B cell (primary cell): ENCODE measurements at regions not wholly inside any gene's neighbourhood (a gene's known extent, or its start where the extent isn't known, plus 50 kb on each side); places are given as distances from the start of the nearest gene placed in this dataset.

Experiments
- ATAC-seq: fragments of 200-7000 bp; cut with Tn5 transposase; one replicate; pipeline ENCODE4 v1.10.0; 2021; ENCODE audit warnings: low read depth, mild to moderate bottlenecking, moderate number of reproducible peaks, moderate library complexity
- CTCF ChIA-PET: fragments of 350-600 bp; sonication (Branson Sonifier 250); formaldehyde crosslinking; loops from one replicate; lab custom pipeline; 2021; ENCODE audit warnings: antibody characterized with exemption, inconsistent platforms; lab: Charles Lee
- POLR2A ChIA-PET: fragments of 350-600 bp; sonication (Branson Sonifier 250); formaldehyde crosslinking; loops from one replicate; lab custom pipeline; 2021; ENCODE audit warnings: antibody characterized with exemption; lab: Charles Lee
- DNase-seq: peaks from one replicate; pipeline ENCODE4 v3.0.0; 2013
- H2AFZ ChIP-seq: 2 replicates; pipeline ENCODE4 v1.6.1; 2012; ENCODE audit warnings: mild to moderate bottlenecking, low read depth, low read length; ENCODE audit not compliant: insufficient read depth, poor library complexity, severe bottlenecking
- H3K27ac ChIP-seq, 2 donors: 1 replicate in 1 of 2; 2 replicates in 1 of 2; pipeline ENCODE4 v1.5.1; 2012 to 2013; ENCODE audit warnings: low read length in 2 of 2, mild to moderate bottlenecking in 2 of 2, moderate library complexity in 1 of 2
- H3K27me3 ChIP-seq, 4 experiments: fragments of 200-600 bp in 1 of 4; sonication (generic) in 1 of 4; replicated peaks in 1 of 4; 1 replicate in 2 of 4; 2 replicates in 2 of 4; pipeline versions ENCODE4 v1.6.1 to v1.7.0; 2013 to 2016; ENCODE audit warnings: low read length in 3 of 4, mild to moderate bottlenecking in 2 of 4, mixed read lengths in 1 of 4, moderate library complexity in 1 of 4; ENCODE audit not compliant: insufficient read depth in 4 of 4, control insufficient read depth in 3 of 4; ENCODE audit errors: control extremely low read depth in 1 of 4
- H3K36me3 ChIP-seq, 2 experiments: replicated peaks in 1 of 2; 1 replicate in 1 of 2; 2 replicates in 1 of 2; pipeline versions ENCODE4 v1.6.1 to v1.7.1; 2013; ENCODE audit warnings: low read length in 1 of 2; ENCODE audit not compliant: insufficient read depth in 2 of 2, control insufficient read depth in 1 of 2; ENCODE audit errors: control extremely low read depth in 1 of 2, extremely low read depth in 1 of 2
- H3K4me1 ChIP-seq, 2 donors: fragments of 200-600 bp in 1 of 2; sonication (generic) in 1 of 2; 1 replicate in 1 of 2; 2 replicates in 1 of 2; pipeline versions ENCODE4 v1.5.1 to v1.6.1; 2013 to 2017; ENCODE audit warnings: low read length in 2 of 2; ENCODE audit not compliant: control insufficient read depth in 2 of 2, insufficient read depth in 2 of 2
- H3K4me2 ChIP-seq: replicated peaks from 2 replicates; pipeline ENCODE3; 2012; ENCODE audit warnings: mild to moderate bottlenecking, low read depth, low read length; ENCODE audit not compliant: poor library complexity, severe bottlenecking
- H3K4me3 ChIP-seq, 5 experiments: fragments of 200-600 bp in 1 of 5; sonication (generic) in 1 of 5; 1 replicate in 3 of 5; 2 replicates in 2 of 5; pipeline versions ENCODE4 v1.5.1 to v1.7.0; 2011 to 2016; ENCODE audit warnings: low read length in 4 of 5, mild to moderate bottlenecking in 4 of 5, low read depth in 2 of 5, control low read depth in 1 of 5, moderate library complexity in 1 of 5; ENCODE audit not compliant: insufficient read depth in 1 of 5; ENCODE audit errors: control extremely low read depth in 1 of 5, extremely low read depth in 1 of 5
- H3K79me2 ChIP-seq: fragments of 200-600 bp; sonication (generic); one replicate; pipeline ENCODE4 v1.6.0; 2016; ENCODE audit warnings: low read length; ENCODE audit not compliant: control insufficient read depth, insufficient read depth
- H3K9ac ChIP-seq: fragments of 200-600 bp; sonication (generic); 2 replicates; pipeline ENCODE4 v1.6.1; 2017; ENCODE audit warnings: mild to moderate bottlenecking, low read length, moderate library complexity
- H3K9me3 ChIP-seq, 3 donors: one replicate each; pipeline versions ENCODE4 v1.6.1 to v1.7.1; 2013; ENCODE audit warnings: low read length in 2 of 3; ENCODE audit not compliant: control insufficient read depth in 2 of 3, insufficient read depth in 1 of 3; ENCODE audit errors: control extremely low read depth in 1 of 3
- H4K20me1 ChIP-seq: 2 replicates; pipeline ENCODE4 v1.6.0; 2012; ENCODE audit warnings: mild to moderate bottlenecking, low read length; ENCODE audit not compliant: insufficient read depth, control insufficient read depth, poor library complexity, severe bottlenecking
- H3K27ac Mint-ChIP-seq: one replicate; pipeline ENCODE4 v1.8.0; 2021; ENCODE audit warnings: mixed read lengths
- H3K27me3 Mint-ChIP-seq: one replicate; pipeline ENCODE4 v1.8.0; 2021; ENCODE audit warnings: mixed read lengths
- H3K4me1 Mint-ChIP-seq: one replicate; pipeline ENCODE4 v1.8.0; 2021; ENCODE audit warnings: mixed read lengths
- H3K4me3 Mint-ChIP-seq: one replicate; pipeline ENCODE4 v1.8.0; 2021; ENCODE audit warnings: mixed read lengths
- H3K9me3 Mint-ChIP-seq: one replicate; pipeline ENCODE4 v1.8.0; 2022; ENCODE audit warnings: mixed read lengths; ENCODE audit not compliant: insufficient read depth
- EZH2 ChIP-seq: IDR thresholded peaks from 2 replicates; pipeline ENCODE4 v1.6.1; 2012; ENCODE audit warnings: borderline replicate concordance, low read depth, mild to moderate bottlenecking, moderate library complexity, low read length; ENCODE audit not compliant: insufficient read depth, poor library complexity, severe bottlenecking
- WGBS: methylation state at CpG from one replicate; pipeline ENCODE4 v1.1.5; 2013; ENCODE audit warnings: missing lambda C conversion rate; ENCODE audit not compliant: insufficient coverage; 5-methylcytosine and 5-hydroxymethylcytosine counted together
- intact Hi-C: fragments of 100-400 bp; cut with micrococcal nuclease; formaldehyde crosslinking; loops from one replicate; pipeline ENCODE4 v1.10.0; 2022
- TF ChIP-seq, protein P1 (sequence below): fragments of 200-600 bp; IDR thresholded peaks from one replicate; pipeline ENCODE4 v1.8.0; 2022; ENCODE audit warnings: antibody characterized with exemption, mild to moderate bottlenecking

DNA sequence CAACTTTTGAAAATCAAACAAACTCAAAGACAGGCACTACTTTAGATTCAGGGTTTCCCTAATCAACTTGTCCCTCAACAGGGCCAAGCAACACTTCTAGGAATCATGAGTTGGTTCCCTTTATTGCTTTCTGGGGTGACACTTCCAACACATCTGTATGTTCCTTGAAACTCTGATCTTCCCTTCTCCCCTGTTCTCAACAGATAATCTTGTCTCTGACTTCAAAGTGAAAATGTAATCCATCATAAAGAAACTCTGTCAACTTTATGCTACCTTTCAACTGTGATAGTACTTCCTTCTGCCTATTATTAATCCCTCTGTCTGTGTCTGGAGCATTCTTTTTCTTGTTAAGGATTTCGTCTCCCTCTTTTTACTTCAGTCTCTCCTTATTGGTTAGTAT lies 250.1 kb upstream of the MEF2C start:
- TF ChIP-seq, protein P1, sequence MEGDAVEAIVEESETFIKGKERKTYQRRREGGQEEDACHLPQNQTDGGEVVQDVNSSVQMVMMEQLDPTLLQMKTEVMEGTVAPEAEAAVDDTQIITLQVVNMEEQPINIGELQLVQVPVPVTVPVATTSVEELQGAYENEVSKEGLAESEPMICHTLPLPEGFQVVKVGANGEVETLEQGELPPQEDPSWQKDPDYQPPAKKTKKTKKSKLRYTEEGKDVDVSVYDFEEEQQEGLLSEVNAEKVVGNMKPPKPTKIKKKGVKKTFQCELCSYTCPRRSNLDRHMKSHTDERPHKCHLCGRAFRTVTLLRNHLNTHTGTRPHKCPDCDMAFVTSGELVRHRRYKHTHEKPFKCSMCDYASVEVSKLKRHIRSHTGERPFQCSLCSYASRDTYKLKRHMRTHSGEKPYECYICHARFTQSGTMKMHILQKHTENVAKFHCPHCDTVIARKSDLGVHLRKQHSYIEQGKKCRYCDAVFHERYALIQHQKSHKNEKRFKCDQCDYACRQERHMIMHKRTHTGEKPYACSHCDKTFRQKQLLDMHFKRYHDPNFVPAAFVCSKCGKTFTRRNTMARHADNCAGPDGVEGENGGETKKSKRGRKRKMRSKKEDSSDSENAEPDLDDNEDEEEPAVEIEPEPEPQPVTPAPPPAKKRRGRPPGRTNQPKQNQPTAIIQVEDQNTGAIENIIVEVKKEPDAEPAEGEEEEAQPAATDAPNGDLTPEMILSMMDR: no peak
- TF ChIP-seq EZH2: no peak
- Mint-ChIP-seq H3K27me3 (no peaks in the 10 kb centered on the region), H3K27ac (no peak overlapping the region), H3K4me3 (no peak overlapping the region), H3K9me3 (no peaks in the 10 kb centered on the region), H3K4me1 (peaks cover 14% of the 10 kb centered on the region)
- H3K4me3 ChIP-seq: no peak overlapping the region
- no peak for DNase-seq
- H4K20me1 ChIP-seq: no peaks in the 10 kb centered on the region
- POLR2A ChIA-PET: no interaction called here
- CTCF ChIA-PET: no interaction called here
- WGBS: no CpG with 5 or more reads among the region's 1 CpG
- no peak overlapping the region for H3K9ac ChIP-seq
- no peak overlapping the region for H2AFZ ChIP-seq
- peaks cover 0 to 7% of the 10 kb centered on the region in 2 donors for H3K4me1 ChIP-seq
- intact Hi-C loops: no loop called here
- no peaks in the 10 kb centered on the region for H3K9me3 ChIP-seq
- H3K36me3 ChIP-seq: no peaks in the 10 kb centered on the region
- no peaks in the 10 kb centered on the region for H3K79me2 ChIP-seq
- no peaks in the 10 kb centered on the region for H3K27me3 ChIP-seq
- H3K27ac ChIP-seq: no peak overlapping the region
- no peak overlapping the region for H3K4me2 ChIP-seq
- ATAC-seq: no peak

DNA sequence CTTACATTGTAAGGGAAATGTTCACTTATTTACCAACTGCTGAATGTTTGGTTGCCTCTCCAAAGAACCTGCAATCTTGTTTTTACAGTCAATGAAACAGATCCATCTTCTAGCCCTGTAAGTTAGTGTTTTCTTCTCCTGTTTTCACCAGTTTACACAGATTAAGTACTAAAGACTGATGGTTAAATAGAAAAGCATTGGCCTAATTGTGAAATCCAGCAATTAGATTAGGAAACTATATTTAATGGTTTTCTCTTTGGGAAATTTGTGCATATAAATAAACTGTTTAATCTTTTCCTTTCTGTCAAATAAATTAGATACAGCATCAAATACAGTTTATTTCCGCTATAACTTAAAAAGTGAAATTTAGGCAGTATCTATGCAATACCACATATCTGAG lies 247.9 kb upstream of the MEF2C start:
- Histone ChIP-seq H2AFZ (no peak overlapping the region), H3K9me3 (no peaks in the 10 kb centered on the region), H4K20me1 (no peaks in the 10 kb centered on the region), H3K27ac (no peak overlapping the region), H3K27me3 (no peaks in the 10 kb centered on the region), H3K4me1 (peaks cover 0 to 8% of the 10 kb centered on the region in 2 donors), H3K4me3 (no peak overlapping the region), H3K79me2 (no peaks in the 10 kb centered on the region), H3K36me3 (no peaks in the 10 kb centered on the region), H3K9ac (no peak overlapping the region), H3K4me2 (no peak overlapping the region)
- no peak for TF ChIP-seq EZH2
- TF ChIP-seq, protein P1: no peak
- no peak for ATAC-seq
- H3K9me3 Mint-ChIP-seq: no peaks in the 10 kb centered on the region
- POLR2A ChIA-PET: no interaction called here
- no peak overlapping the region for H3K27ac Mint-ChIP-seq
- H3K4me3 Mint-ChIP-seq: no peak overlapping the region
- DNase-seq: no peak
- H3K4me1 Mint-ChIP-seq: peaks cover 9% of the 10 kb centered on the region
- intact Hi-C loops: no loop called here
- CTCF ChIA-PET: no interaction called here
- no peaks in the 10 kb centered on the region for H3K27me3 Mint-ChIP-seq
- no CpG with 5 or more reads among the region's 1 CpG for WGBS
